DMS53 treated with DMSO at 0.1 percent for 48 hours (cell line): ENCODE measurements at regions not wholly inside any gene's neighbourhood (a gene's known extent, or its start where the extent isn't known, plus 50 kb on each side); places are given as distances from the start of the nearest gene placed in this dataset.
A peak's percentile ranks its signal among the peaks of the same experiment; 100 is the strongest.

Experiments used
- DNase-seq: peaks from one replicate; lab custom pipeline; 2025; ENCODE audit not compliant: unreplicated experiment; lab: John Stamatoyannopoulos, UW

GRCh38 chr14:81946834-81947798, 413.5 kb upstream of the SEL1L start:
- no peak for DNase-seq

GRCh38 chr14:81952917-81953316, 419.3 kb upstream of the SEL1L start:
- DNase-seq, result no peak

DNA sequence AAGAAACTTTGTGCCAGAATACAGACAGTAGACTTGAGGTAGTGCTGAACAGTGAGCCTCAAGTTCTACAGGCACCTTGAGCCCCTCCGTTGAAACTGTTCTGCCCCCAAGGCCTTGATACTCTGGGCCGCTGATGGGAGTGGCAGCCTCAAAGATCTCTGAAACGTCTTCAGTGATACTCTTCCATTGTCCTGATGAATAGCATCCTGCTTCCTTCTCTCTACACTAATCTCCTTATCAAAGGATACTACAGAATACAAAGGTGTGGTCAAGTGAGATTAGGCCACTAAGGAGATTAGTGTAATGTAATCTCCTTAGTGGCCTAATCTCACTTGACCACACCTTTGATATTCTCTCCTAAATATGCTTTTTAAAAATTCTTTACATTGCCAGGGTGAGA, 419.8 kb upstream of the SEL1L start:
- DNase-seq, result no peak

GRCh38 chr14:81955123-81955522, 421.5 kb upstream of the SEL1L start:
- no peak for DNase-seq

GRCh38 chr14:81960781-81961180, 427.1 kb upstream of the SEL1L start:
- no peak for DNase-seq

GRCh38 chr14:81963846-81964245, 430.2 kb upstream of the SEL1L start:
- no peak for DNase-seq

GRCh38 chr14:81970307-81970706, 436.7 kb upstream of the SEL1L start:
- no peak for DNase-seq

DNA sequence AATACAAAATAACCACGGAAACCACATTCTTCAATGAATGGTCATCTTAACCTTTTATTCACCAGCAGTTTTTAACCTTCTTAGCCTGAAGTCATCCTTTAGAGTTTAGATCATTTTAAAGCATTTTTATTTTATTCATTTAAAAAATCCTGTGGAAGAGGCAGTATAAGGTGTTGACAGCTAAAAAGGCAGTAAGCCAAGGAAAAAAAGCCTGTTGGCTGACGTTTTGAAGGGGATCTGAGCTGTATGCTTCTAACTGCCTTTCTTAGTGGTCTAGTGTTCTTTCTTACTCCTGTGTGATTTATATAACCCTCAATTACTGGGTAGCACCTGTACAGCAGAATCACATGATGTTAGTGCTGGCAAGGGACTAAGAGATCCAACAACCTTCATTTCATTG, 438.3 kb upstream of the SEL1L start:
- no peak for DNase-seq

DNA sequence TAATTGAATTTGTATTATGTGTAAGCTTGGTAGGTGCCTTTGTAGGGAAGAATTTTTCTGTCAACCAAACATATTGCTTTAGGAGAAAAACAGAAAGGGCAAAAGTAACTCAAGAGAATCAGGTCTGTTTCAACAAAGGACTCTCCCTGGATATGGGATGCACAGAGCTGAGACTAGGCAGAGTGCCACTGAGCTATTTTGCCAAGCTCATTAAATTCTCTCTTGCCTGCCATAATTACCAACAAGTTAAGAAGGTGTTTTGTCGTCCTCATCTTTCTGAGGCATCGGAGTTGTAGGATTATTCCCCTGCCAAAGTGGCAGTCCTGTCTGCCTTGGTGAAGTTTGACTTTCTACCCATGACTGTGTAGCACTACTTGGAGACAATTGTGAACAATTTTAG, 438.9 kb upstream of the SEL1L start:
- DNase-seq, result no peak

DNA sequence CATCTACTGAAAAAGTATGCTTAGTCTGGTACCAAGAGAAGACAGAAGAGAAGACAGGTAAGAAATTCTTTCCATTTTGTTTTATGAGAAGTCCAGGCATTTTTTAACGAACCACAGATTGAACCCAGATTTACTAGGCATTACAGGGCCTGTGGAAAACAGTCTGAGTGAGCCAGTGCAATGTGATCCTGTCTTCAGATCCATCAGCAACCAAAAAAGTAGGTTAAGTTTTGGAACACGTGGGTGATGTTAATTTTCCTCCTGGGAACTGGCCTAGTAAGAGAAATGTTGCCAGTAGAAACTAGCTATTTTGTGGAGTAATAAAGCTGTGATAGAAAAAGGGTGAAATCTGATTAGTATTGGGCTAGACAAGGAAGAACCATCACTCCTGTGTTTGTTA, 440.9 kb upstream of the SEL1L start:
- no peak for DNase-seq

DNA sequence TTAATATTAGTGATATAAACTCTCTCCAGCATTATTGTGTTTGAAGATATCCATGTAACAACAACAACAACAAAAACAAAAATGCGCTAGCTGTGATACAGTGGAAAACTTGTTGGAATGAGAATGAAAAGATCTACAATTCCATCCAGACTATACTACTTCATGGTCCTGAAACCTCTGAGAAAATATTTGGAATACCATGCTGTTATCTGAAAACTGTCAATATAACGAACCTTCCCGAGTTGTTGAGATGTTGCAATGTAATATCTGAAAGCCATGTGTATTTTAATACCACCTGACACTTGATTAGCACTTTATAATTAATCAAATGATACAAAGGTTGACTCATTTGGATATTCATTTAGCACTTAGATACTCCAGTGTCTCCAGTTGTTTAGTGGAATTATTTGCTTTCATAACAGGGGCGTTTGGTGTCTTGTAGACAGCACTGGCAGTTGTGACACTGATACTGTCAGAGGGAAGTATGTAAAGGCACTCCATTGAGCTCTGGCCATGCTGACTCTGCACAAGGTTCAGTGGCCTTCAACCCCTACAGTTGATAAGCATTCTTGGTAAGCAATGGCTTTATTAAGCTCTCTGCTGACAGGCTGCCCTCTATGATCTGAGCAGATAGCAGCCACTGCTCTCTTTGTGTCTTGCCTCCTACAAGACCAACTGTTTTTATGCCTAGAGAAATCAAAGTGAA, 447.1 kb upstream of the SEL1L start:
- no peak for DNase-seq

DNA sequence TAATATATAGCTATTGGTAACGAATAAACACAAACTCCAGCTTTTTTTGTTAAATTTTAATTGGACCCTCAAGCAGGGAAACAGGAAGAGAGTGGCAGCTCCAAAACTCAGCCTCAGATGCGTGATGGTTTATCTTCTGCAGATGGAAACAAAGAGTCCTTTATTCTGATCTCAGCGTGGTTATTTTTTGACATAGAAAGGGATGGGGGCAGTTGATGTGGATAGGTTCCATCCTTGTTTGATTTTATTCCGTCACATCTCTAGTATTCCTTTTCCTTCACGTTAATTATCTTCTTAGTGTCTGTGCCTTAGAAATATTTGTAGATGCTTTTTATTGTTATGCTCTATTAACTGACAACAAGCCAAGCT, 447.6 kb upstream of the SEL1L start:
- DNase-seq, result no peak

GRCh38 chr14:81982046-81982445, 448.4 kb upstream of the SEL1L start:
- no peak for DNase-seq

- no peak for DNase-seq
Observed at GRCh38 chr14:81986005-81986404, 452.4 kb upstream of the SEL1L start.

DNA sequence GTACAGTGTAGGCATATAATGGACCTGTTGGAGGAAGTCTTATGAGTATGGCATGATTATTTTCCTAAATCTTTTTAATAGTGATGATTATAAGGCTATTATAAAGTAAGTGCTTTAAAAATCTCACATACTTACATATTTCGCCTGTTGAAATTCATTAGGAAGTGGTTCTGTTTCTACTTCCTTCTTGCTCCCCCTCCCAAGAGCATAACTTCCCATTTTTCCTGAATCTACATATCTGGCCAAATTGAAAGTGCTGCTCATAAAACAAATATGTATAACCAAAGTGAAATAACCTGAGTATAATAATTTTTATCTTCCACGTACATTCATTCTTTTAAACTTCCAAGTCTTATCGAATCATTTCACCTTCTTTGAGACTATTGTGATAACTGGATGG, 455.6 kb upstream of the SEL1L start:
- no peak for DNase-seq

- peak; percentile 18 for DNase-seq
Observed at GRCh38 chr14:81990312-81990761, 456.7 kb upstream of the SEL1L start.

DNA sequence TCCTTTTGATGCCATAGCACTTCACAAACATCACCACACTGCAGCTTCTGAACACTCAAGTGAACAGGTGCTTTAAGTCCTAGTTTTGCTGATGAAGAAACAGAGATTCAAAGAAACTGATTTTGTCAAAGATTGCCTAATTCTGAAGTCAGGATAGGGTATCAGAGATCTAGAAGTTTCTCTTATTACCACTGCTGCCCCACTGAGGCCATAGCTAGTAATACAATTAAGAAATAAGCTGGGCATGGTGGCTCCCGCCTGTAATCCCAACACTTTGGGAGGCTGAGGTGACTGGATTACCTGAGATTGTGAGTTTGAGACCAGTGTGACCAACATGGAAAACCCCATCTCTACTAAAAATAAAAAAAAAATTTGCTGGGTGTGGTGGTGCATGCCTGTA, 458.3 kb upstream of the SEL1L start:
- DNase-seq, result no peak

DNA sequence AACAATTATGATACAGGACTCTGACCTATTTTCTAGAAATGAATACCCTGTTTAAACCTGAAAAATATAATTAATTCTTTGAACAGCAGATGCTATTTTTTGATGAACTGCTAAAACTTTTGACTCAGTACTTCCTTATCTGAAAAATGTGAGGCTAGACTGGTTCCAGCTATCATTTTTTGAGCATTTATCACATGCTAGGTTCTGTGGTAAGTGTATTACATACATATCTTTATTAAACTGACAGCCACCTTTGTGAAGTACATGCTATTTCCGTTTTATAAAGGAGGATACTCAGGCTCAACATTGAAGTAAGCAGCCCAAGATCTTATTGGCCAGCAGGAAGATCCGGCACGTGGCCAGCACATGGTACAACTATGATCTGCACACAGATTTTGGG, 459.8 kb upstream of the SEL1L start:
- no peak for DNase-seq

DNA sequence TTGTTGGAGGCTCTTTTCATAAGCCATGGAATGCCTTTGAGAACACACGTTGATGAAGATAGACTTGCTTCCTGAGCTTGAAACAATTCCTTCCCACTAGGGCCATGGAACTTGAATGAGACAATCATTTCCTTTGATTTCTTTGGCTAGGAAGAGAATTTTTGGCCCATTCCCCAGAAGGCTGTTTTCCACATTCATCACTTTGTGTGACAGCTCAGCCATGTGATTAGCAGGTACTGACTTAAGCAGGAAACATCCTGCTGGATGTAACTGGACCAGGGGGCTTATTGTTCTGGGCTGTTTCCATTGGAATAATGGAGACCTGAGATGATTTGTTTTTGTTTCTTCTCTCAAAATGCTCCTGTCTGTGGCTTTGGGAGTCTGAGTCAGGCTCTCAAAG, 469.8 kb upstream of the SEL1L start:
- DNase-seq, result no peak

DNA sequence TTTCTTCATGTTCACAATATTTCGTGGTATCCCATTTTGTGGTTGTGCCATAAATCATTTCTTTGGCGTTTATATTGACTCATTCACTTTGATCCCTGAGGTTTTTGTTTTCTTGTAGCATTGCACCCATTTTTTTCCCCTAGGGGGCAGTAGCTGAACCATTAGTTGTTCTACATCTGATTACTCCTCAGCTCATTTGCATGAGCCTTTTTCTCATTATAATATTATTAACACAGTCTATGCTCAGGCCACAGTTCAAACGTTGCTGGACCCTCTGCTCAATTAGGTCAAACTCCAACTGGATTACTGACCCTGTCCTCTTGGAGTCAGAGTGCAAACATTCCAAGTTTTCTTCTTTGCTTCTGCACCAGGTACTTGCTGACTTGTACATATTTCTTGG, 475.4 kb upstream of the SEL1L start:
- no peak for DNase-seq

DNA sequence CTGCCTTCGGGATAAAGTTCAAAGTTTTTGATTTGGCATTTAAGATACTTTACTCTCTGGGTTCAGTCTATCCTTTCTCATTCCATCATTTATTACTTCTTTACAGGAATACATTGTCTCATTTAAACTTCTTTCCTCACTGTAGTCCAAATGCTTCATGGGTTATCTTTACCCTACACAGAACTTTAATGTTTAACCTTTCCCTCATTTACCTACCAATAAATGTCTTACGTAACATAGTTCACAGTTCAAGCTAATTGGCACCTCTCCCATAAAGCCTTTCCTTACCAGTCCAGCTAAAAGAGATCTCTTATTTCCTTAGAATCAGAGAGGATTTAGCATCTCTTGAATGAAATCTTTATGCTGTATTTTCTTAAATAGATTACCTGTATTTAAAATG, 476.3 kb upstream of the SEL1L start:
- no peak for DNase-seq

DNA sequence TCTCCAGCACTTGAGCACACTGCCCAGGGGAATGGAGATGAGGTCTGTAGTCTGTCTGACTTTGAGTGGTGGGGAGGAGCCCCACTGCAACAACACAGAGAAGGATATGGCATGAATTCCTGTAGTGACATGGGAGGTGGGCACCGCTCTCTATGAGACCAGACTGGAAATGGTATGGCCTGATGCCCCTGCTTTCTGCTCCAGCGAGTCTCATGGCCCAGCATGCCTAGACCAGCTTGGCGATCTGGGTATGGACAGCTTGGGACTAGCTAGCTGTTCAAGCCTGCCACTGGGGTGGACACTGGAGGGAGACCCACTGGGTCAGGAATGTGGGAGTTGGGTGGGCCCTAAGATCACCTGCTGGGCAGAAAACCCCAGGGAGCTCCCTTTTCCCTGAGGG, 477.8 kb upstream of the SEL1L start:
- no peak for DNase-seq
